CD4-positive, alpha-beta T cell treated with Interleukin-6 at 100 ng/mL for 8 hours (primary cell): ENCODE measurements at regions not wholly inside any gene's neighbourhood (a gene's known extent, or its start where the extent isn't known, plus 50 kb on each side); places are given as distances from the start of the nearest gene placed in this dataset.

Source experiments
- DNase-seq: peaks from one replicate; pipeline ENCODE4 v3.0.0-alpha.2; 2020; ENCODE audit warnings: mixed read lengths, low spot score

DNA sequence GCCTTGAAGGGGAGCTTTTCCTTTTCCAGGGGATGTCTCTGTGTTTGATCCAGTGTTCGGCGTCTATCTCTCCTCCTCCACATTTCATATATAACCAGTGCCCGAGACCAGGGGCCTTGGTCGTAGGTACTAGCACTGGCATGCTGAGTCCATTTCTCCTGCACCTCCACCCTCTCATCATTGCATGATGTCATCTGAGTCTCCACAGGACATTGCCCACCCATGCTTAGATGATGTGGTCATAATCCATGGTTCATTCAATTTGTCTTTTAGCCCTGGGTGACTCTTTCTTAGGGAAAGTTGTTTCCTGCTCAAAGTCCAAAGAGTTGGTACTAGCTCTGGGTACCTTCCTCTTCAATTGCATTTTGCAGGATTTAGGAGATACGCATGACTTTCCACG lies 328.1 kb downstream of the BCL11B start:
- no peak for DNase-seq

DNA sequence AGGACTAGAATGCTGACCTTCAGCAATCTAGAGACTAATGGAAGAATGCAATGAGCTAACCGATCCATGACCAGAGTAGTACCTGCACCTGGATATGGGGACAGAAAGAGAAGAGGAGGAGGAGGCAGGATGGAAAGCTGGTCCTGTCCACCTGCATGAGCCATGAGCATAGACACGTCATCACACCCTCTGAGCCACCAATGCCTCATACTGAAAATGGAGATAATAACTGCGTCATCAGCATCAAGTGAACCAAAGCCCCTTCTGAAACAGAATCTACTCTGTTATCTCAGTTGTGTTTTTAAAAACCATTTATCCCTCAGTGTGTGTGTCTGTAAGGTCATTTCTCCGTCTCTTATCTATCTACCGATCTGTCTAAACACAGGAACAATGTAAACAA lies 327.0 kb downstream of the BCL11B start:
- no peak for DNase-seq

DNA sequence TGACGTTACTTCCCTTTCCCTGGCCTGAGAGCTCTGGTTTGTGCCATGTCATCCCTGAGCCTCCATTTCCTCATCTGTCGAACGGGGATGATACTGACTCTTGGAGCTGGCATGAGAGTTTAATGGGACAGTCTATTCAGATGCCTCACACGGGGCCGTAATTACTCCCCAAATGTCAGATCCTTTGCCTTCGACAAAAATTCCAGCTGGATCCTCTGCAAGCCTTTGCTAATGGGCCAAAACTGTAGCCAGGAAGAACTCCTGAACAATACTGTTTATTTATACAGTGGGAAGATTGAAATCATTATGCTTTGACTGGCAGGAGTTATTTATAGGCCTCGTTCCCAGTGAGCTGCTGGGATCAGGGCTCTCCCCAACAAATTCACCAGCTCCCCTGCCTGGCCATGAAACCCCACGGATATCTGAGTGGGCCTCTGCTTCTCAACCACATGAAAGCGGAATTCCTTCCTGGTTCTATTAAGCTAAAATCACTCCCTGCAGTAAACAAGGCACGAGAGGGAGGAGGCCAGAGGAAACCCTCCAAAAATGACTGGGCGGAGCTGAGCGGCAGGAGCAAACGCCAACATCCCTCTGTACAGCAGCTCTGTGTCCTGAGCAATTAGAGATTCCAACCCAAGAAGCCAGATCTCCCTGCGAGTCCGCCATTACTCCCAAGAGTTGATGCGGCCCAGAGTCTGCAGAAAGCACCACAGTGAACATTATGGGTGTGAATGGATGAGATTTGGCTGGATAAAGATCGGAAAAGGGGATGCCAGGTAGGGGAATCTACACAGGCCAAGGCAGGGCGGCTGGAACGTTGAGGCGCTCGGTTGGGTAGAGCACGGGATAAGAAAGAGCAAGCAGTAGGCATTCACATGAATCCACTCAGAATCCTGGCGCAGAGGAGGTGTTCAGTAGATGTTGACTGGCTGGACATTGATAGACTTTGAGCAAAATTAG lies 326.1 kb downstream of the BCL11B start:
- DNase-seq, result no peak

DNA sequence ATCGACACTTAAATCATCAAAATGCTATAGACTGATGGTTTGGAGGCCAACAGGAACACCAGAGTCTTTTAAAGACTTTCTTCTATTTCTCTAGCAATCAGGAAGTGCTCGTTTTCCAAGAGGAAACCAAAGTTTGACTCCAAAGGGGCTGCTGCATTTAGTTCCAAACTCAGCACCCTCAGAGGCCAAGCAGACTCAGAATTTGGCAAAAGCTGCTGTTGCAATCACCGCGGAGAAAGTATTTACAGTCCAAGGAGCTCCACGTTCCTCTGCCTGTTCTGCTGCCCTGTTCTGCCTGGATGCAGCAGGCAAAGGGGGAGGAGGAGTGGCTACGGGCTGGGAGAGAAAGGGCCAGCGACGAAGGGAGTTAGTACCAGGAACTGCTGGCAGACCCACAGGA lies 325.1 kb downstream of the BCL11B start:
- no peak for DNase-seq

DNA sequence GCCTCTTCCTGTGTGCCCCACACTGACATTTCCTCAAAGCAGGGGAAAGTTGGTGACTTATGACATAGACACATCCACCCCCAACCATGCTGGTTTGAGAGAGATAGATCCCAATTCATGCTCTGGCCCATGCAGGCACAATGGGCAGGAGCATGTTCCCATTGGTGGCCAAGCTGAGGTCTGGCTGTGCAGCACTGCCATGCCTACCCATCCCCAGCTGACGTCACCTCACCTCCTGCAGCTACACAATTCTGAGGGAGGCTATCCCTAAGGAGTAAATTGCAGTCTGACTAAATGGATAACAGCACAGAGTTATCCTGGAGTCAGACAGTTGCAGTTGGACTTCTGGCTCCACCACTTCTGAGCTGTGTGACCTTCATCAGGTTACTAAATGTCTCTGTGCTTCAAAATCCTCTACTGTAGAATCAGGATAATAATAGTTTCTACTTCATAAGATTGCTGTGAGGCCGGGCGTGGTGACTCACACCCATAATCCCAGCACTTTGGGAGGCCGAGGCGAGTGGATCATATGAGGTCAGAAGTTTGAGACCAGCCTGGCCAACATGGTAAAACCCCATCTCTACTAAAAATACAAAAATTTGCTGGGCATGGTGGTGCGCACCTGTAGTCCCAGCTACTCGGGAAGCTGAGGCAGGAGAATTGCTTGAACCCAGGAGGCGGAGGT lies 323.9 kb downstream of the BCL11B start:
- no peak for DNase-seq

DNA sequence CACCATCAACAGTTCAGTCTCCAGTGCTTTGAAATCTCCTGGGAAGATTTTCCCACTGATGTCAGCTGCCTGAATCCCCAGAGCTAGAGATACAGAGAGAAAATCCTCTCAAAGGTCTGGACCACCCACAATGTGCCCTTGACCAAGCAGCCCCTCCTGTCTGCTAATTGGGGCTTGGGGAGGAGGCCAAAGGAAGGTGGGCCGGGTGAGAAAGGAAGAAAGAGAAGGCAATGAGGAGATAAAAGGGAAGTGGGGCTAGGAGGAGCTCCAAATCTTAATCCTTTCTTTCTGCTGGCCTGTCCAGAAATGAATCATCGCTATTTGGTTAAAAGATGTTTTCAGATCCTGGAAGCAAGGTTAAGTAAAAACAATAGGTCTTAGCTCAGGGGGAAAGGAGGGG lies 322.9 kb downstream of the BCL11B start:
- no peak for DNase-seq

DNA sequence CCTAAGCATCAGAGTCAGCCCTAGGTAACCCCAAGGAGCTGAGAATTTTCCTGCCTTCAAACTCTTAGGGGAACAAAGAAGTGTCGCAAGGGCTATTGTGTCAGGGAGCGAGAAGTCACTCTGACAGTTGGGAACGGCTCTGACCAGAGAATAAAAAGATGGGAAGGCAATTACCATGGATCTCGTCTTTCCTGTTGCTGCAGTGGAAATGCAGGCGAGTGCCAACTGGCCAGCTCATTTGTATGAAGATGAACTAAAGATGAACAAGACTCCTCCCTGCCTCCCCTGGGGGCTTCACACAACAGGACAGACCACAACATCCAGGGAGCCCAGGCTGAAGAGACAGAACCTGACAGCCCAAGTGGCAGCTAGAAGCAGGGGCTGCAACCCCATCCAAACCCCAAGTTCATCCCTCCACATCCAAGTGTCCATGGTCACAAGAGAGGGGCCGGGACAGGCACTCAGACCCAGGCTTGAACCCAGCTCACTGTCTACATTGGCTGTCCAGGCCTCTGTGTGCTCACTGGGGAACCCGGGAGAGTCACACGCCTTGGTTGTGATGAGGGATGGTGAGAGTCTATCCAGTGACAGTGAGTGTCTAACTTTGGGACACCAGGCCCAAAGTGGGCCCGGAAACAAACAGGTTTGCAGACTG lies 322.4 kb downstream of the BCL11B start:
- no peak for DNase-seq

DNA sequence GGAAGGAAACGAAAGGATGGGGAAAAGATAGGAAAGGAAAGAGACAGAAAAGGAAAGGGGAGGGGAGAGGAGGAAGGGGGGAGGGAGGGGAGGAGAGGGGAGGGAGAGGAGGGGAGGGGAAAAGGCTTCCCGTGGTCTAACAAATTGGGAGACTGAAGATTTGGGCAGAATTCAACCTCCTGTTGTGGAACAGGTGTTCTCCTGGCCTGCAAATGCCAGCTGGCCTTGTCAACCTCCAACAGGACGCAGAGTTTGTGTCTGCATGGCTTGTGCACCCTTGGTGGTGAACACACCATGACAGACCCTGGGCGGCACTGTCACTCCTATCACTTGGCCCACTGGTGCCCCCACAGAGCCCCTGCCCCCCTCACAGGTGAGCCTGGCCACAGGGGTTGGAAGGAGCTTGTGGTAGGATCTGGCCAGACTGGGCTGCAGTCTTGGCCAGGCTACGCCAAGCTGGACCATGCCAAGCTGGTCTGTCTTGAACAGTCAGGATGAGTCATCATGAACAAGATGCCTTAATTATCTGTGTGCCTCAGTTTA lies 321.6 kb downstream of the BCL11B start:
- DNase-seq, result no peak

DNA sequence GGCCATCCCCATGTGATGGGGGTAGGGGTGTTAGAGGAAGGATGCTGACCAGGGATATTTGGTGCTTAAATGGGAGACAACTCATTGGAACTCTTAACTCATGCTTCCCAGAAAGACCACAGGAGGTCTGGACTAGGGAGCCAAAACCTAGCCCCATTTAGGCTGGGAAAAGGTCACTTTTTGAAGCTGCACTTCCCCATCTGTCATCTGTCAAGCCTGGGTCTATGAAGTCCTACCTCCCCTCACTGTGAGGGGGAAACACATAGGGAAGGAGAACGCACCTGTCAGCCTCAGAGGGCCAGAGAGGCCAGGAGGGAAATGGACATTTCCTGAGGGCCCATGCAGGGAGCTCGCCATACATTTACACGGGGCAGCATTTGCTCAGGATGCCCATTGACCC lies 321.0 kb downstream of the BCL11B start:
- DNase-seq, result no peak

DNA sequence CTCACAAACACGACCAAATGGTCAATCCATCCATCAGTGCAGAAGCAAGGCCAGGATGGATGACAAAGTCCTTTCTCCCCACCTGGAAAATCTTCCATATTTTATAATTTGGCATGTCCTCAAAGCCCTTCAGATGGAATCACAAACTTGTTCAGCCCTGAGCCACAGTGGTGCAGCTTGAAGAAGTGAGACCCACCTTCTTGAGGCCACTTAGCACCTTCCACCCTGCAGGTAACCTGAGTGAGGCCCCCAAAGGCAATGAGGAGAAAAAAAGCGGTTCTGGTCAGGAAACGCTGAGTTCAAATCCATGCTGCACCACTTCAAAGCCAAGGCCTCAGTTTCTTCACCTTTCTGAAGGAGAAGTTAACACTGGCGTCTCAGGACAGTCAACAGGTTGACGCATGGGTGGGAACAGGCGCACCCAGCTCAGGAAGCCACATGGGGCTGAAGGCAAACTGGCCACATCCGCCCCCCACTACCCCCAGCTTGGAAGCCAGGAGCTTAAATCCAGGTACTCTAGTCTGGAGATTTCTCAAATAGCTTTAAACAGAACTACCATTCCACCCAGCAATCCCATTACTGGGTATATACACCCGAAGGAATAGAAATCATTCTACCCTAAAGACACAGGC lies 320.4 kb downstream of the BCL11B start:
- no peak for DNase-seq

DNA sequence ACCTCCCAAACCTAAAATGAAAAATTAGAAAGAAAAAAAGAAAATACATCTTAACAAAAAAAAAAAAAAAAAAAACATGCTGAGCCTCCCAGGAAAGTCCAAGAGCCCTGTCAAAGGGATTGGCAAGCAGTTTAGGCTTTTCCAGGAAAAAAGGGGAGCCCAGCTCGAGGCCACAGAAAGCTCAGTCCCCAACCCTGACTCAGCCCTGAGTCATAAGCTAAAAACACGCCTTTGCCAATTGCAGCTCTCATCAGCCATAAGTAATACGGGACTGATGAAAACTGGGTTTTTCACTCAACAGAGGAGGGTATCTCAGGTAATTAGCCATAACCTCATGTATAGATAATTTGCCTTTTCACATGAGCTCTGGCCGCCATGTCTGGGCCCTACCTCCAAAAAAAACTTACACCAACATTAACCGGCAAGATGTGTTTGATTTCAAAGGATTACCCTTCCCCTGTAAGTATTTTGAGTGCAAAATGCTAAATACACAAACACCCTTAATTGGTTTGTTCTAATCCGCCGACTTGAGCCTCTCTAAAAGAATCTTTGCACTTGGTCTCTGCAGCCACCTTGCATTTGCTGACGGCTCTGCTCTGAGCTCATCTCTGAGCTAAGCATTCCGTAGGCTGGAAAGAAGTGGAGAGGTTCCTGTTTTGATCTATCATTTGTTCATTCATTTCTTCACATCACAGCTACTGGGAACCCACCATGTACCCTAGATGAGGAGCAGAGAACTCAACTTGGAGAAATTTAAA lies 319.2 kb downstream of the BCL11B start:
- DNase-seq, result no peak

DNA sequence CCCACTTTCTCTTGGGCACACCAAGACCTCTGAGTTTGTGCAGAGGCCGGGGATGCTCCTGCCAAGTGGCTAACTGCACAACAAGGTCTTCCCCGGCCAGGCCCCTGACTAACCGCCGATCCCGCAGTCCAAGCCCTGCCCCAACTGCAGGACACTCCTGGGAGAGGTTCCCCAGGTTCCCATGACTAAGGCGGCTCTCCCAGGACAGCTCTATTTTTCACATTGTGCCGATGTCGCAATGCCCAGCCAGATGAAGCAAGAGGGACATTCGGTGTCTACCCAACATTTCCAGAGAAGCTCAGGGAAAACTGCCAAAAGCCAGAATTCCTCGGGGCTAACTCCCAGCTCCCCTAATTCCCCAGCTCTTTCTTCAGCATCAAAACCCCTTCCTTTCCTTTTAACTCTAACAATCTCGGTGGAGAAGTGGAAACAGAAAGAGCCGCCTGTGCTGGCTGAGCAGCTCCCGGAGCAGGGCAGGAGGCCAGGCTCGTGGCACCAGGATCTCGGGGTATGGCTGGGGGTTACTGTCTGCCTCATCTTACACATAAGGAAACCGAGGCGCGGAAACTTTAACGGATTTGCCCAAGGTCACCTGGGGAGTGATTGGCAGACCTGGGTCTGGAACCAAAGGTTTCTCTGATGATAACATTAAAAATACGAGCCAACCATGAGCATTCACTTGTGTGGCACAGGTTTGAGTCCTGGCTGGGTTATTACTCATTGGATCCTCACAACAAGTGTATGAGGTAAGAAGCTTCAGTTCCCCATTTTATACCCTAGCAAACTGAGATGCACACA lies 318.2 kb downstream of the BCL11B start:
- no peak for DNase-seq

DNA sequence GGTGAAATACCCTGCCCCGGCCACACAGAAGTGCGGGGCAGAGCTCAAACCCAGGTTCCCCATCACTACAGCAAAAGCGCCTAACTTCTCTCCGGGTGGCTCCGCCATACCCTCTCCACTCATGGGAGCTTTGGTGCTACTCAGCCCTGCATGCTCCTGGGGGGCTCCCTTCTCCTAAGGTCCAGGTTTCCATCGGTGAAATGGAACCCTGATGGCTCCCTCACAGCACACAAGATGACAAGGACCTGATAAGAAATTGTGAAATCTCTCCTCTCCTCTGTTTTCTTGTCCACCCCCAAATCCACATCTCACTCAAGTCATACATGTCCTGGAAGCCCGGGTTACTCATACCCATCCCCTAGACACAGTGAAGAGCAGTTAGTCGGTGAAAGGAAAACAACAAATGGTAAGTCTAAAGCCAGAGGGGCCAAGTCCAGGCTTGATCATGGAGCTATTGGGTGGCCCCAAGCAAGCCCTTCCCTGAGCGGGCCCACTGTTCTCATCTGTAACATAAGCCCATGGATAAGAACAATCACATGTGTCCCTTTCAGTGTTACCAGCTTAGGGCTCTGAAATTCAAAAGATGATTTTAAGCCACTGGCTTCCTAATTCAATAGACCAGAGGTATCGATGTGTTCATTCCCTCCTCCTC lies 317.5 kb downstream of the BCL11B start:
- DNase-seq, result no peak

DNA sequence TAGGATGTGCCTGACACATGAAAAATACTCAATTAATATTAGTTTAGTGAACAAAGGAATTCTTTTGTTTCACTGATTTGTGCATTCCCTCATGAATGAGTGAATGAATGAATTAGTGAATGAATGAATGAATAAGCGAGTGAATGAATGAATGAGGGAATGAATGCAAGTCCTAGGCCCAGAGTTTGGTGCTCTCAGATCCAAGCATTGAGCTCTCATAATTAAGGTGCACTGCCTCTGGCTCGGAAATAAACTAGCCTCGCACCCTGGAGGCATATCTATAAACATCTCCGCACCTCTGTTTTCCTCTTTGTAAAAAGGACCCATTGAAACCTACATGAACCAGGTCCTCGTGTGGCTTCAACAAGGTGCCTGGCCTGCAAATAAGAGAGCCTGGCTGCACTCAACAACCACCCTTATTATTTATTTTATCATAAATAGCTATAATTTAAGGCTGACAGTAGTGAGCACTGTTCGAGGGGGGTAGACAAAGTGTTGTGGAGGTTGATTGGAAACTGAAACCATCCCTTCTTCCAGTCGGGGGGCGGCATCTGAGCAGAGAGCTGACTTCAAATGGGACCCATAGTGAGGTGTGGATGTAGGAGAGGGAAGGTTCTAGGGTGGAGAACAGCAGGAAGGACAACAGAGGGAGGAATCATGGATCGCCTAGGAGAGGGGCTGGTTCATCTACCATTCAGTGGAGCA lies 316.8 kb downstream of the BCL11B start:
- no peak for DNase-seq

DNA sequence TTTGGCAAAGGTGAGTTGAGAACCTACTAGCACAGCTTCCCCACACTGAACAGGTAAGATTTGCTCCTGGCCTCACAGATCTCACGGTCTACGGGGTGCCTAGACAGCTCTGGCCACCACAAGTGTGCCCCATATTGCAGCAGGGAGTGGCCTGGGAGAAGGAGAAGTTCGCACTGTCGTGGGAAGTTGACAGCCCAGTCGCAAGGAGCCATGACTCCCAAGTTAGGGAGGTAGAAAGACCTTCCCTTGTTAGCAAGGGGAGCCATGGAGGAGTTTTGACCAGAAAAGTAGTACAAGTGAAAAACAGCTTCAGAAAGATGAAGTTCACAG lies 316.3 kb downstream of the BCL11B start:
- DNase-seq, result no peak

DNA sequence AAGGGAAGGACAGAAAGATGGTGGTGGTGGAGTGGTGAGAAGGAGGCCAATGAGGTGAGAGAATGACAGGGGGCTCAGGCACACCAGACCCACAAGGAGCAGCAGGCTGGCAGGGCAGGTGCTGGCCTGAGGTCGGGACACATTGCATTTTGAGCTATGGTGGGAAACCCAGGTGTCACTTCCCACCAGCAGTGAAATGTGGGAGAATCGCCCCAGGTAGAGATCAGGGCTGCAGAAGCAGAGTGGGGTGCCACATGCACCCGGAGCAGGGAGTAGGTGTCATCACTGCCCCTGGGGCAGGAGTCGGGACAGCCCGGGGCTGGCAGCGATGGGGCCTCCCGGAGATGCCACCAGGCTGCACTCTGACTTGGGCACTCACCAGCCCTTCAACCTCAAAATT lies 315.8 kb downstream of the BCL11B start:
- no peak for DNase-seq

DNA sequence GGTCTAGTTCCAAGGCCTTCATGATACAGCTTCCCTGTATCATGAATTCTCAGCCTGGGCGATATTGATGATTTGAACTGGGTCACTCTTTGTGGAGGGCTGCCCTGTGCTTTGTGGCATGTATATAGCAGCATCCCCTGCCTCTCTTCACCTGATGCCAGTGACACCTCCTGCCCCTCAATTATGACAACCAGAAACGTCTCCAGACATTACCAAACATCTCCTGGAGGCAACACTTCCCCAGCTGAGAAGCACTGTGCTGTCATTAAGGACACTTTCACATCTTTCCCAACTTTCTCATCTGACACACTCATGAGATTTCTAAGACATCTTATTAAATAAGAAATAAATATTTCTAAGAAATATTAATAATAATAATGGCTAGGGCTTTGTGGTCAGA lies 315.3 kb downstream of the BCL11B start:
- DNase-seq, result no peak

DNA sequence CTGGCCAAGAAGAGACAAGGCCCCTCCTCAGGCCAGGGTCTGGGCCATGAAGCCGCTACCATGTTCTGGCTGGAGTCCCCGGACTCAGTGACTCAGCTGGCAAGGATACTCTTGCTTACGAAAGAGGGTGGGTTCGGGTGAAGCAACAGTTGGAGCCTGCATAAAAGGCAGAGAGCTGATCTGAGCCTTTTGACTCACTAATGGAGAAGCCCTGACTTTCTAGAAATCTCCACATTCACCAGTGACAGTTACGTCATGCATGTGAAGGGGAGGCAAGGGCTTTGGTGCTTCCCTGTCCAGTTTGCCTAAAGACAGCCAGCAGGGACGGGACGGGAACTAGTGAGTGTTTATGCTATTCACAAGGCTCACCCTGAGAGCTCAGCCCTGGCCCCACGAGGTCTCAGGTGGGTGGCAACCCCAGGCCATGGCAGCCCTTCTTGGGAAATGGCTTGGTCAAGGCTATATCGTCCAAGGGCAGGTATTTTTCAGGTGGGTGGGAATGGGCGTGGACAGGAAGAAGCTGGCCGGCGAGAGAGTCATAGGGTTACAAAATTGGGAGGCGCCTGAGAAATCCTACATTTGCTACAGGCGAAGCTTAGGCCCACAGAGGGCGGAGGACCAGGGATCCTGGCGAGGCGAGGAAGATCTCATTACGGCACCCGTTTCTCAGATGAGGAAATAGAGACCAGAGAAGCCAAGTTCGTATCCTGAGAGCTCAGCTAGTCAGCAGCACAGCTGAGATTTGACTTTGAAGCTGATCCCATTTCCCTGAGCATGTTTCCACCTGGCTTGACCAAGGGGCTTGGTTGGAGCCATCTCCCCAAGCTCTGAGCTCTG lies 314.6 kb downstream of the BCL11B start:
- DNase-seq, result no peak
